ENCODE measurements at regions not wholly inside any gene's neighbourhood (a gene's known extent, or its start where the extent isn't known, plus 50 kb on each side); places are given as distances from the start of the nearest gene placed in this dataset.
"Not testable (repeated sequence)": the region's sequence is repeated elsewhere in the genome, so short reads cannot be mapped to it uniquely, and the experiment has no call there.

GRCh38 chr11:122423273-122423672 lies 232.2 kb upstream of the UBASH3B start:
- DNase-seq (no peak), ATAC-seq (ENCODE audit: low read depth in 2 of 2) (no peak)
- H3K27me3 Mint-ChIP-seq, result peaks cover 0 to 13% (median 3%) of the 10 kb centered on the region in 3 donors
- H3K4me3 Mint-ChIP-seq, result no peak overlapping the region
- H3K9me3 Mint-ChIP-seq, result peaks cover 0 to 5% (median 0%) of the 10 kb centered on the region in 7 donors
- H3K27ac Mint-ChIP-seq, result no peak overlapping the region
- H3K36me3 Mint-ChIP-seq, result no peaks in the 10 kb centered on the region
- H3K4me1 Mint-ChIP-seq, result no peaks in the 10 kb centered on the region

- ATAC-seq (ENCODE audit: low read depth in 2 of 2), result no peak
- peaks cover 2 to 8% (median 5%) of the 10 kb centered on the region in 7 donors for H3K9me3 Mint-ChIP-seq
These were observed 232.8 kb upstream of the UBASH3B start for GRCh38 chr11:122422682-122423081.

GRCh38 chr11:122421702-122422101 lies 233.8 kb upstream of the UBASH3B start:
- H3K4me3 Mint-ChIP-seq, result no peak overlapping the region
- DNase-seq (no peak), ATAC-seq (ENCODE audit: low read depth in 2 of 2) (no peak)
- H3K27me3 Mint-ChIP-seq, result peaks cover 0 to 9% (median 8%) of the 10 kb centered on the region in 3 donors
- H3K9me3 Mint-ChIP-seq, result peaks cover 2 to 13% (median 8%) of the 10 kb centered on the region in 7 donors
- no peak overlapping the region for H3K27ac Mint-ChIP-seq
- no peaks in the 10 kb centered on the region for H3K36me3 Mint-ChIP-seq
- H3K4me1 Mint-ChIP-seq, result no peaks in the 10 kb centered on the region

More at GRCh38 chr11:122422682-122423081, 232.8 kb upstream of the UBASH3B start:
- Mint-ChIP-seq H3K27ac (no peak overlapping the region), H3K36me3 (no peaks in the 10 kb centered on the region), H3K4me1 (no peaks in the 10 kb centered on the region), H3K27me3 (peaks cover 0 to 13% (median 8%) of the 10 kb centered on the region in 3 donors), H3K4me3 (no peak overlapping the region)
- DNase-seq, result no peak

- no peaks in the 10 kb centered on the region for H3K36me3 Mint-ChIP-seq
These were observed 237.5 kb upstream of the UBASH3B start for GRCh38 chr11:122418032-122418431.

GRCh38 chr11:122414406-122415018 lies 241.0 kb upstream of the UBASH3B start:
- H3K27me3 Mint-ChIP-seq, result peaks cover 0 to 8% (median 7%) of the 10 kb centered on the region in 3 donors
- DNase-seq, result no peak
- no peaks in the 10 kb centered on the region for H3K4me1 Mint-ChIP-seq
- no peak overlapping the region for H3K4me3 Mint-ChIP-seq
- peaks cover 4 to 58% (median 33%) of the 10 kb centered on the region in 7 donors for H3K9me3 Mint-ChIP-seq
- no peak overlapping the region for H3K27ac Mint-ChIP-seq
- no peak for ATAC-seq (ENCODE audit: low read depth in 2 of 2)
- peaks cover 0 to 6% of the 10 kb centered on the region in 2 donors for H3K36me3 Mint-ChIP-seq

More at GRCh38 chr11:122418032-122418431, 237.5 kb upstream of the UBASH3B start:
- Mint-ChIP-seq H3K27ac (no peak overlapping the region), H3K4me1 (no peaks in the 10 kb centered on the region), H3K4me3 (no peak overlapping the region), H3K9me3 (peaks cover 6 to 43% (median 18%) of the 10 kb centered on the region in 7 donors), H3K27me3 (peaks cover 0 to 8% (median 7%) of the 10 kb centered on the region in 3 donors)
- ATAC-seq (ENCODE audit: low read depth in 2 of 2), result no peak
- no peak for DNase-seq

GRCh38 chr11:122413677-122414076 lies 241.8 kb upstream of the UBASH3B start:
- H3K4me3 Mint-ChIP-seq, result no peak overlapping the region
- H3K27ac Mint-ChIP-seq, result no peak overlapping the region
- peaks cover 4 to 58% (median 33%) of the 10 kb centered on the region in 7 donors for H3K9me3 Mint-ChIP-seq
- H3K4me1 Mint-ChIP-seq, result no peaks in the 10 kb centered on the region
- H3K36me3 Mint-ChIP-seq, result peaks cover 0 to 6% of the 10 kb centered on the region in 2 donors
- no peak for ATAC-seq (ENCODE audit: low read depth in 2 of 2)
- no peak for DNase-seq
- H3K27me3 Mint-ChIP-seq, result peaks cover 0 to 8% (median 7%) of the 10 kb centered on the region in 3 donors

- Mint-ChIP-seq H3K27ac (no peak overlapping the region), H3K4me3 (no peak overlapping the region), H3K27me3 (peaks cover 0 to 7% (median 0%) of the 10 kb centered on the region in 3 donors), H3K4me1 (no peaks in the 10 kb centered on the region), H3K36me3 (peaks cover 0 to 6% of the 10 kb centered on the region in 2 donors), H3K9me3 (peaks cover 0 to 50% (median 26%) of the 10 kb centered on the region in 7 donors)
- ATAC-seq (ENCODE audit: low read depth in 2 of 2) (no peak), DNase-seq (no peak)
These were observed 242.9 kb upstream of the UBASH3B start for GRCh38 chr11:122412581-122412980.

GRCh38 chr11:122406466-122406865 lies 249.1 kb upstream of the UBASH3B start:
- Mint-ChIP-seq H3K27me3 (peaks cover 0 to 9% (median under 1%) of the 10 kb centered on the region in 3 donors), H3K27ac (no peak overlapping the region), H3K36me3 (no peaks in the 10 kb centered on the region), H3K4me1 (no peaks in the 10 kb centered on the region), H3K9me3 (peaks cover 0 to 14% (median 2%) of the 10 kb centered on the region in 7 donors), H3K4me3 (no peak overlapping the region)
- DNase-seq (no peak), ATAC-seq (ENCODE audit: low read depth in 2 of 2) (no peak)

GRCh38 chr11:122405547-122406341 lies 249.8 kb upstream of the UBASH3B start:
- ATAC-seq (ENCODE audit: low read depth in 2 of 2) (no peak), DNase-seq (no peak)
- Mint-ChIP-seq H3K9me3 (peaks cover 0 to 10% (median 2%) of the 10 kb centered on the region in 7 donors), H3K4me3 (no peak overlapping the region), H3K27me3 (peaks cover 0 to 9% (median 0%) of the 10 kb centered on the region in 3 donors), H3K27ac (no peak overlapping the region), H3K4me1 (no peaks in the 10 kb centered on the region), H3K36me3 (no peaks in the 10 kb centered on the region)

GRCh38 chr11:122404571-122404970 lies 251.0 kb upstream of the UBASH3B start:
- Mint-ChIP-seq H3K36me3 (no peaks in the 10 kb centered on the region), H3K27me3 (peaks cover 0 to 9% (median 2%) of the 10 kb centered on the region in 3 donors), H3K4me3 (no peak overlapping the region), H3K9me3 (peaks cover 0 to 5% (median 2%) of the 10 kb centered on the region in 7 donors), H3K27ac (no peak overlapping the region), H3K4me1 (no peaks in the 10 kb centered on the region)
- no peak for DNase-seq
- no peak for ATAC-seq (ENCODE audit: low read depth in 2 of 2)

GRCh38 chr11:122401581-122401980 lies 253.9 kb upstream of the UBASH3B start:
- not testable (repeated sequence) for H3K4me1 Mint-ChIP-seq, H3K4me3 Mint-ChIP-seq, H3K27me3 Mint-ChIP-seq

GRCh38 chr11:122399375-122399774 lies 256.1 kb upstream of the UBASH3B start:
- ATAC-seq (ENCODE audit: low read depth in 2 of 2) (no peak), DNase-seq (no peak)
- no peak overlapping the region for H3K4me3 Mint-ChIP-seq
- H3K9me3 Mint-ChIP-seq, result peaks cover 0 to 8% (median 4%) of the 10 kb centered on the region in 7 donors
- H3K36me3 Mint-ChIP-seq, result no peaks in the 10 kb centered on the region
- H3K4me1 Mint-ChIP-seq, result no peaks in the 10 kb centered on the region
- no peak overlapping the region for H3K27ac Mint-ChIP-seq
- peaks cover 0 to 5% (median 0%) of the 10 kb centered on the region in 3 donors for H3K27me3 Mint-ChIP-seq

More at GRCh38 chr11:122401581-122401980, 253.9 kb upstream of the UBASH3B start:
- not testable (repeated sequence) for ATAC-seq (ENCODE audit: low read depth in 2 of 2); H3K9me3 Mint-ChIP-seq; H3K27ac Mint-ChIP-seq; DNase-seq; H3K36me3 Mint-ChIP-seq

GRCh38 chr11:122398851-122399250 lies 256.7 kb upstream of the UBASH3B start:
- ATAC-seq (ENCODE audit: low read depth in 2 of 2) (no peak), DNase-seq (no peak)
- Mint-ChIP-seq H3K27ac (no peak overlapping the region), H3K27me3 (peaks cover 0 to 5% (median 0%) of the 10 kb centered on the region in 3 donors), H3K4me1 (no peaks in the 10 kb centered on the region), H3K36me3 (no peaks in the 10 kb centered on the region), H3K4me3 (no peak overlapping the region), H3K9me3 (peaks cover 0 to 8% (median 4%) of the 10 kb centered on the region in 7 donors)

- DNase-seq, result no peak
- Mint-ChIP-seq H3K4me3 (no peak overlapping the region), H3K4me1 (no peaks in the 10 kb centered on the region), H3K27ac (no peak overlapping the region), H3K9me3 (peaks cover 0 to 8% (median 5%) of the 10 kb centered on the region in 7 donors), H3K36me3 (no peaks in the 10 kb centered on the region), H3K27me3 (peaks cover 0 to 5% (median 0%) of the 10 kb centered on the region in 3 donors)
- no peak for ATAC-seq (ENCODE audit: low read depth in 2 of 2)
These were observed 257.4 kb upstream of the UBASH3B start for GRCh38 chr11:122398167-122398566.
